ENCODE measurements at regions not wholly inside any gene's neighbourhood (a gene's known extent, or its start where the extent isn't known, plus 50 kb on each side); places are given as distances from the start of the nearest gene placed in this dataset.

DNA sequence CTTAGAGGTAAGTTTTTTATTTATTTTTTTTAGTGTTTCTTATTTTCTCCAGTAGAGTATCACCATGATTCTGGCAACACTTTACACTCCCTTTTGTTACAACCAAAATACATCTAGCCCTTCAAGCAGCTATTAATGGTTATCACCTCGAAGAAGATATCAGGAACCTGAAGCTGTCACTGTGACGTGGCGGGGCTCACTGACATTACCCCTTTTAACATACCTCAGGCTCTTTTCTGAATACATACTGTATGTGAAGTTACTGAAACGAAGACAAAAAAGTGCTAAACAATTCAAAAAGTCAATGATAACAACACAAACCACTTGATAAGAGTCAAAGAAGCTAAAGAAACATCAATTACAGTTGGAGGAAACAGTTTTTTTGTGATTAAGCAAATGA is 1218.7 kb downstream of the EFNB2 start:
- no peak overlapping the region for H3K4me3 ChIP-seq (ENCODE audit: insufficient read length, low read depth)
- H3K9me3 ChIP-seq (ENCODE audit: insufficient read depth, low read length): no peaks in the 10 kb centered on the region
- TF ChIP-seq SUZ12 (IDR thresholded peaks at IDR 0.05; ENCODE audit: extremely low read depth, insufficient read depth, insufficient read length): no peak
- TF ChIP-seq ZNF274 (IDR thresholded peaks at IDR 0.05; ENCODE audit: low read depth, low read length): no peak
- no peak for TF ChIP-seq YY1 (IDR thresholded peaks at IDR 0.05; ENCODE audit: insufficient read depth, insufficient read length)
- H3K36me3 ChIP-seq (ENCODE audit: insufficient read depth, insufficient read length, low read length): no peaks in the 10 kb centered on the region
- no peak for DNase-seq (ENCODE audit: low read depth, low spot score)
- no peaks in the 10 kb centered on the region for H3K27me3 ChIP-seq (ENCODE audit: insufficient read depth, insufficient read length)
- no peak overlapping the region for H3K9ac ChIP-seq (ENCODE audit: insufficient read length, low read depth)
- no peaks in the 10 kb centered on the region for H3K4me1 ChIP-seq (ENCODE audit: insufficient read depth, insufficient read length)

GRCh38 chr13:105312906-105313305 is 1222.6 kb downstream of the EFNB2 start:
- H3K4me3 ChIP-seq (ENCODE audit: insufficient read length, low read depth): no peak overlapping the region
- no peaks in the 10 kb centered on the region for H3K9me3 ChIP-seq (ENCODE audit: insufficient read depth, low read length)
- H3K4me1 ChIP-seq (ENCODE audit: insufficient read depth, insufficient read length): no peaks in the 10 kb centered on the region
- no peak overlapping the region for H3K9ac ChIP-seq (ENCODE audit: insufficient read length, low read depth)
- H3K27me3 ChIP-seq (ENCODE audit: insufficient read depth, insufficient read length): no peaks in the 10 kb centered on the region
- no peaks in the 10 kb centered on the region for H3K36me3 ChIP-seq (ENCODE audit: insufficient read depth, insufficient read length, low read length)
- TF ChIP-seq SUZ12 (IDR thresholded peaks at IDR 0.05; ENCODE audit: extremely low read depth, insufficient read depth, insufficient read length): no peak
- no peak for DNase-seq (ENCODE audit: low read depth, low spot score)

- Histone ChIP-seq H3K36me3 (ENCODE audit: insufficient read depth, insufficient read length, low read length) (no peaks in the 10 kb centered on the region), H3K9me3 (ENCODE audit: insufficient read depth, low read length) (no peaks in the 10 kb centered on the region), H3K27me3 (ENCODE audit: insufficient read depth, insufficient read length) (no peaks in the 10 kb centered on the region), H3K4me3 (ENCODE audit: insufficient read length, low read depth) (no peak overlapping the region), H3K4me1 (ENCODE audit: insufficient read depth, insufficient read length) (no peaks in the 10 kb centered on the region), H3K9ac (ENCODE audit: insufficient read length, low read depth) (no peak overlapping the region)
- TF ChIP-seq SUZ12 (IDR thresholded peaks at IDR 0.05; ENCODE audit: extremely low read depth, insufficient read depth, insufficient read length) (no peak), ZNF274 (IDR thresholded peaks at IDR 0.05; ENCODE audit: low read depth, low read length) (no peak), YY1 (IDR thresholded peaks at IDR 0.05; ENCODE audit: insufficient read depth, insufficient read length) (no peak)
- DNase-seq (ENCODE audit: low read depth, low spot score): no peak
Measured at GRCh38 chr13:105311094-105311493, 1224.4 kb downstream of the EFNB2 start.

GRCh38 chr13:105307776-105308175 is 1227.7 kb downstream of the EFNB2 start:
- Histone ChIP-seq H3K4me1 (ENCODE audit: insufficient read depth, insufficient read length) (no peaks in the 10 kb centered on the region), H3K36me3 (ENCODE audit: insufficient read depth, insufficient read length, low read length) (no peaks in the 10 kb centered on the region), H3K4me3 (ENCODE audit: insufficient read length, low read depth) (no peak overlapping the region), H3K9me3 (ENCODE audit: insufficient read depth, low read length) (no peaks in the 10 kb centered on the region), H3K27me3 (ENCODE audit: insufficient read depth, insufficient read length) (no peaks in the 10 kb centered on the region), H3K9ac (ENCODE audit: insufficient read length, low read depth) (no peak overlapping the region)
- TF ChIP-seq ZNF274 (IDR thresholded peaks at IDR 0.05; ENCODE audit: low read depth, low read length): no peak
- no peak for TF ChIP-seq YY1 (IDR thresholded peaks at IDR 0.05; ENCODE audit: insufficient read depth, insufficient read length)
- no peak for TF ChIP-seq SUZ12 (IDR thresholded peaks at IDR 0.05; ENCODE audit: extremely low read depth, insufficient read depth, insufficient read length)
- no peak for DNase-seq (ENCODE audit: low read depth, low spot score)

- Histone ChIP-seq H3K27me3 (ENCODE audit: insufficient read depth, insufficient read length) (no peaks in the 10 kb centered on the region), H3K36me3 (ENCODE audit: insufficient read depth, insufficient read length, low read length) (no peaks in the 10 kb centered on the region), H3K9me3 (ENCODE audit: insufficient read depth, low read length) (no peaks in the 10 kb centered on the region), H3K4me3 (ENCODE audit: insufficient read length, low read depth) (no peak overlapping the region), H3K9ac (ENCODE audit: insufficient read length, low read depth) (no peak overlapping the region), H3K4me1 (ENCODE audit: insufficient read depth, insufficient read length) (no peaks in the 10 kb centered on the region)
- TF ChIP-seq SUZ12 (IDR thresholded peaks at IDR 0.05; ENCODE audit: extremely low read depth, insufficient read depth, insufficient read length) (no peak), ZNF274 (IDR thresholded peaks at IDR 0.05; ENCODE audit: low read depth, low read length) (no peak), YY1 (IDR thresholded peaks at IDR 0.05; ENCODE audit: insufficient read depth, insufficient read length) (no peak)
- no peak for DNase-seq (ENCODE audit: low read depth, low spot score)
Measured at GRCh38 chr13:105297839-105298238, 1237.6 kb downstream of the EFNB2 start.

GRCh38 chr13:105291987-105292386 is 1243.5 kb downstream of the EFNB2 start:
- Histone ChIP-seq H3K4me3 (ENCODE audit: insufficient read length, low read depth) (no peak overlapping the region), H3K4me1 (ENCODE audit: insufficient read depth, insufficient read length) (no peaks in the 10 kb centered on the region), H3K36me3 (ENCODE audit: insufficient read depth, insufficient read length, low read length) (no peaks in the 10 kb centered on the region), H3K9me3 (ENCODE audit: insufficient read depth, low read length) (no peaks in the 10 kb centered on the region), H3K9ac (ENCODE audit: insufficient read length, low read depth) (no peak overlapping the region), H3K27me3 (ENCODE audit: insufficient read depth, insufficient read length) (no peaks in the 10 kb centered on the region)
- TF ChIP-seq SUZ12 (IDR thresholded peaks at IDR 0.05; ENCODE audit: extremely low read depth, insufficient read depth, insufficient read length): no peak
- no peak for DNase-seq (ENCODE audit: low read depth, low spot score)

DNA sequence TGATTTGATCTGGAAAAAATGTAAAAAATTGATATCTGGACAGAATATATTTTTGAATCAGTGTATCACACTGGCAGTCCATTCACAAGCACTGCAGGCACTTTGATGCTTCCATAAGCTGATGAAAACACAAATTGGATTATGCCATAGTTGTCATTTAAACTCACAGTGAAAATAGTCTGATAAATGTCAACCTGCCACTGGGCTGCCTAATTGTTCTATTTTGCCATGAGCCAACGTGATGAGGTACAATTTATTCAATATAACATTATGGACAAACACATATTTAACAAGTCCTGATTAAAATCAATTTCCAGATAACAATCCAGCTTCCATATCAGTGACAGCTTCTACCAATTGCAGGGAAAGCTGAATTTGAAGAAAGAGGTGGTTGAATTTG is 1244.9 kb downstream of the EFNB2 start:
- Histone ChIP-seq H3K9ac (ENCODE audit: insufficient read length, low read depth) (no peak overlapping the region), H3K9me3 (ENCODE audit: insufficient read depth, low read length) (no peaks in the 10 kb centered on the region), H3K4me3 (ENCODE audit: insufficient read length, low read depth) (no peak overlapping the region), H3K4me1 (ENCODE audit: insufficient read depth, insufficient read length) (no peaks in the 10 kb centered on the region), H3K36me3 (ENCODE audit: insufficient read depth, insufficient read length, low read length) (no peaks in the 10 kb centered on the region), H3K27me3 (ENCODE audit: insufficient read depth, insufficient read length) (no peaks in the 10 kb centered on the region)
- TF ChIP-seq YY1 (IDR thresholded peaks at IDR 0.05; ENCODE audit: insufficient read depth, insufficient read length) (no peak), ZNF274 (IDR thresholded peaks at IDR 0.05; ENCODE audit: low read depth, low read length) (no peak)
- no peak for DNase-seq (ENCODE audit: low read depth, low spot score)

GRCh38 chr13:105285526-105285925 is 1249.9 kb downstream of the EFNB2 start:
- no peaks in the 10 kb centered on the region for H3K36me3 ChIP-seq (ENCODE audit: insufficient read depth, insufficient read length, low read length)
- H3K27me3 ChIP-seq (ENCODE audit: insufficient read depth, insufficient read length): no peaks in the 10 kb centered on the region
- no peak overlapping the region for H3K9ac ChIP-seq (ENCODE audit: insufficient read length, low read depth)
- no peak for TF ChIP-seq SUZ12 (IDR thresholded peaks at IDR 0.05; ENCODE audit: extremely low read depth, insufficient read depth, insufficient read length)
- no peak for TF ChIP-seq ZNF274 (IDR thresholded peaks at IDR 0.05; ENCODE audit: low read depth, low read length)
- TF ChIP-seq YY1 (IDR thresholded peaks at IDR 0.05; ENCODE audit: insufficient read depth, insufficient read length): no peak
- H3K4me1 ChIP-seq (ENCODE audit: insufficient read depth, insufficient read length): no peaks in the 10 kb centered on the region
- H3K9me3 ChIP-seq (ENCODE audit: insufficient read depth, low read length): no peaks in the 10 kb centered on the region
- H3K4me3 ChIP-seq (ENCODE audit: insufficient read length, low read depth): no peak overlapping the region
- no peak for DNase-seq (ENCODE audit: low read depth, low spot score)
